ENCODE measurements at regions not wholly inside any gene's neighbourhood (a gene's known extent, or its start where the extent isn't known, plus 50 kb on each side); places are given as distances from the start of the nearest gene placed in this dataset.
"Not testable (repeated sequence)": the region's sequence is repeated elsewhere in the genome, so short reads cannot be mapped to it uniquely, and the experiment has no call there.

DNA sequence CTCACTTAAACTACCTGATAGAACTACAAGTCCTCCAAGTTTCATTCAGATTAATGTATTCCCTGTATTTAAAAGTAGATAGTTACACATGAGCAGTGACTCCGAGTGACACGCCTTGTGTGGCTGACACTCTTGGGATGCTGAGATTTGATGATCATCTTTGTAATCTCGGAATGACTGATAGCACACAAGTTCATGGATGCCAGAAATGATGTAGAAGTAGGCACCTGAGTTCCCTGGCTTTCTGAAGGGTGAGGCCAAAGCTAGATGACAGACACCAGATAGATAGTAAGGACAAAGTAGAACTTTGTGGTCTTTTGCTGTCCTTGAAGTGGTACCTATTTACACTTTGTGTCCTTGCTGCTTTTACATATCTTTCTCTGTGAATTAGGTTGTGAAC is 491.2 kb downstream of the PCNX1 start:
- intact Hi-C loops (cut with DNase I) = no loop called here
- no peak for DNase-seq (ENCODE audit: low spot score)
- ATAC-seq = no peak

DNA sequence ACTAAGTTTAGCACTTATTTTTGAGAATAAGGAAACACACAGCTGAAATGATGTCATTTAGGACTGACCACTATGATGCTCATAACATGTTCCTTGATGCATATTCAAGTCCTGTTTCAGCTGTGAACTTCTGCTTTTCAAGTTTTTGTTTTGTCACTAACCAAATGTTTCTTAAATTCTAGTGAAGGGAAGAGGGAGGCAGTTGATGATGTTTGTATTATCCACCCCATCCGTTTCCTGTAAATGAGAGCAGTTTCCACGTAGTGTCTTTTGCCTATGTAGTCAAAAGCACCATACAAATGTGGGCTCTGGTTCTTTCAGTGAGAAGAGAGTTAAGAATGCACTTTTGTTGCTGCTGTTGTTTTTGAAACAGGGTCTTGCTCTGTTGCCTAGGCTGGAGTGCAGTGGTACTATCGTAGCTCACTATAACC is 491.8 kb downstream of the PCNX1 start:
- DNase-seq (ENCODE audit: low spot score) = no peak
- intact Hi-C loops (cut with DNase I) = no loop called here
- peak; percentile 71 for ATAC-seq

GRCh38 chr14:71400871-71401321 is 493.6 kb downstream of the PCNX1 start:
- intact Hi-C loops (cut with DNase I) = no loop called here
- peak; percentile 46 for ATAC-seq
- DNase-seq (ENCODE audit: low spot score) = no peak

DNA sequence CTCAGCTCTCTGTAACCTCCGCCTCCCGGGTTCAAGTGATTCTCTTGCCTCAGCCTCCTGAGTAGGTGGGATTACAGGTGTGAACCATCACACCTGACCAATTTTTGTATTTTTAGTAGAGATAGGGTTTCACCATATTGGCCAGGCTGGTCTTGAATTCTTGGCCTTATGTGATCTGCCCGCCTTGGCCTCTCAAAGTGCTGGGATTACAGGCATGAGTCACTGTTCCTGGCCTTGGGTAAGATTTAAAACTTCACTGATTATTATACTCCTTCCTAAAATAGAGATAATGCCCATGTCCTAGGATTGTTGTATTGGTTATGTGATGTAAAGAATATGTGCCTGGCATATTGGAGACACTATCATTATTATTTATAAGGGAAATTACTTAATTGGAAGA is 495.2 kb downstream of the PCNX1 start:
- DNase-seq (ENCODE audit: low spot score); intact Hi-C loops (cut with DNase I); ATAC-seq: not testable (repeated sequence)

- intact Hi-C loops (cut with DNase I) = no loop called here
- ATAC-seq (no peak), DNase-seq (ENCODE audit: low spot score) (no peak)
Measured at GRCh38 chr14:71403656-71404055, 496.4 kb downstream of the PCNX1 start.

DNA sequence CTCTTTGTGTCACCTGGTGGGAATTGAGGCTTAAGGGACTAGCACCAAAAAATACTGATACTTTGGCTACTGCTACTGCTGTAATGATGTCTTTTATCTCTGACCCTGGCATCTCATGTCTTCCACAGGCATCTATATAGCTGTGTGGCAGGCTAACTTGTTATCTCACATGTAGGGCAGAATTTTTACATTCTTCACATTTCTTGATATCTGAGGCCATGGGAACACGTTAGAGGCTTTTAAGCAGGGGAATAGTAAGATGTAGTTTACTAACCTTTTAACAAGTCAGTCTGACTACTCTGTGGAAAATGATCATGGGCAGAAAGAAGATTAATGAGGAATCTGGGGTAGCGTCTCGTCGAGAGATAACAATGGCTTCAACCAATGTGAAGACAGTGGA is 498.4 kb downstream of the PCNX1 start:
- ATAC-seq (no peak), DNase-seq (ENCODE audit: low spot score) (no peak)
- intact Hi-C loops (cut with DNase I) = no loop called here

GRCh38 chr14:71408362-71409030 is 501.2 kb downstream of the PCNX1 start:
- intact Hi-C loops (cut with DNase I) = no loop called here
- ATAC-seq (peak; percentile 60), DNase-seq (ENCODE audit: low spot score) (no peak)

DNA sequence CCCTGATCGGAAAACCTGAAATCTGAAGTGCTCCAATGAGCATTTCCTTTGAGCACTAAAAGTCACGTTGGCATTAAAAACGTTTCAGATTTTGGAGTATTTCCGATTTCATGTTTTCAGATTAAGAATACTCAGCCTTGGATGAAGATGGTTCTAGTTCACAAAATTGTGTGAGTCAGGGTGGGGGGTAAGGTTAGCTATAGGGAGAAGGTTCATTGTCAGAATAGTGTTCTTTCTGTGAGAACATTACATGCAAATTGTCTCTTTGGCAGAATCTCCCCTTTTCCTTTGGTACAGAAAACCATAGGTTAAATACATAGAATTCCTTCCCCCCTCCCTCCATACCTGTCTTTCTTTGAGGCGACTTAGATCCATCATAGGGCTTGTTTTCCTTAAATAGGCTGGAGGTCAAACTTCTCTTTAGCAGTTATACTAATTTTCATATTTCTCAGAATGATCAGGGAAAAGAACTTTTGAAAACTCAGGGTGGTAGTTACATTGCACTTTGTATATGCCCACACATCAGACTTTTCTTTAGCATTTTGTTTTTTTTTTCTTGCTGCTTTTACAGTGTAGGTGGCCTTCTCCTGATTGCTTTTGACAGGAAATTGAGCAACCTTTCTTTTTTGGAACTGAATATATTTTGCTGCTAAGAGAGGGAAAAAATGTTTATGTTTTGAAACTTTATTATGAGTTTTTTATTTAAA is 503.5 kb downstream of the PCNX1 start:
- ATAC-seq = no peak
- no peak for DNase-seq (ENCODE audit: low spot score)
- intact Hi-C loops (cut with DNase I) = no loop called here

GRCh38 chr14:71411285-71411595 is 504.0 kb downstream of the PCNX1 start:
- intact Hi-C loops (cut with DNase I) = no loop called here
- ATAC-seq = no peak
- no peak for DNase-seq (ENCODE audit: low spot score)

- intact Hi-C loops (cut with DNase I) = no loop called here
- no peak for ATAC-seq
- no peak for DNase-seq (ENCODE audit: low spot score)
Measured at GRCh38 chr14:71411738-71412137, 504.5 kb downstream of the PCNX1 start.

DNA sequence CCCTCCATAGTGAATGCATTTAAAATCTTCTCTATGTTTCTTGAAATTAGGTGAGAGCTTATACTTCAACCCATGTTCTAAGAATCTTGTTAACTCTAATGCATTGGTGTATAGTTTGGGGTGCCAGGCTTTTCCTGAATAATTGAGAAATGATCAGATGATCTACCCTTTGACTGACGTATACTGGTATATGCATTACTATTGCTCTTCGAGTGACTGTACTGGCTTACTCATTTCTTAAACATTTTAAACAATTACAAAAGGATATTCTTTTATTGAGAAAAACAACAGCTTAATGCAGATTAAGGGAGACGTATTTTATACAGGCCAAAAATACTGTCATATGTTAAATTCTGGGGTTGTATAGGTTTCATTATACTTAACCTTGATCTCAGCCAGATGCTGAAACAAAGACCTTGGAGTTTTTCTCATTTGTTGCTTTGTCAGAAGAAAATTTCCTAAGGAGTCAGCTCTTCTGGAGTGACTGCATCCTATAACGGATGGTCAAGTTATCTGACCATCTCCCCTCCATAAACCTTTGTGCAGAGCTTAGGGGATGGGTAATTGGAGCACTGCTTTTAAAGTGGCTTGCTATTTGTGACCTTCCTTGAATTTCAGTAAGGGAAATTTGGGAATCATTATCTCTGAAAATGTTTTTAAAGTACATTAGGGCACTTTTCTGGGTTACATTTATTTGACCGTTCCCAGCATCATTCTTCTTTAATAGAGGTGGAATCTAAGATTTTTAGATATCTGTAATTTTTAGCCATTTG is 507.6 kb downstream of the PCNX1 start:
- DNase-seq (ENCODE audit: low spot score) (no peak), ATAC-seq (no peak)
- intact Hi-C loops (cut with DNase I) = no loop called here

- intact Hi-C loops (cut with DNase I) = no loop called here
- peak; percentile 88 for ATAC-seq
Measured at GRCh38 chr14:71415404-71415690, 508.1 kb downstream of the PCNX1 start.

DNA sequence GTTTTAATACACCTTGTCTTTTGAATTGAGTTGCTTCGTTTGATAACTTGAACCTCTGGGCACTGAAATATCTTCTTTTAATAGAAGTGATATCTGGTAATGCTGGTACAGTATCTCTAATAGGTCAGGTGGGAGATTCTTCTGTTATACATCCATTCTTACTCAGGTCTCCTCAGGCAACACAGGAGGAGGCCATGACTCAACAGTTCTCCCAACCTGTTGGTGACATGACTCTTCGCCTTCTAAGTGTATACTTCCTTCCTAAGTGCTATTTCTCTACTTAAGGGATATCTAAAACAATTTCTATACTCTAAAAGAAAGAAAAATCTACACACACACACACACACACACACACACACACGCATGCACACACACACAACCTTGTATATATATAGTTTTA is 509.1 kb downstream of the PCNX1 start:
- DNase-seq (ENCODE audit: low spot score) (no peak), ATAC-seq (no peak)
- intact Hi-C loops (cut with DNase I) = no loop called here

More at GRCh38 chr14:71415404-71415690, 508.1 kb downstream of the PCNX1 start:
- no peak for DNase-seq (ENCODE audit: low spot score)

GRCh38 chr14:71418532-71419245 is 511.4 kb downstream of the PCNX1 start:
- DNase-seq (ENCODE audit: low spot score) (no peak), ATAC-seq (no peak)
- intact Hi-C loops (cut with DNase I) = no loop called here

GRCh38 chr14:71423481-71423880 is 508.7 kb upstream of the RGS6 start:
- DNase-seq (ENCODE audit: low spot score) (no peak), ATAC-seq (no peak)
- intact Hi-C loops (cut with DNase I) = no loop called here

- intact Hi-C loops (cut with DNase I) = no loop called here
- ATAC-seq (no peak), DNase-seq (ENCODE audit: low spot score) (no peak)
Measured at GRCh38 chr14:71424941-71425340, 507.3 kb upstream of the RGS6 start.

DNA sequence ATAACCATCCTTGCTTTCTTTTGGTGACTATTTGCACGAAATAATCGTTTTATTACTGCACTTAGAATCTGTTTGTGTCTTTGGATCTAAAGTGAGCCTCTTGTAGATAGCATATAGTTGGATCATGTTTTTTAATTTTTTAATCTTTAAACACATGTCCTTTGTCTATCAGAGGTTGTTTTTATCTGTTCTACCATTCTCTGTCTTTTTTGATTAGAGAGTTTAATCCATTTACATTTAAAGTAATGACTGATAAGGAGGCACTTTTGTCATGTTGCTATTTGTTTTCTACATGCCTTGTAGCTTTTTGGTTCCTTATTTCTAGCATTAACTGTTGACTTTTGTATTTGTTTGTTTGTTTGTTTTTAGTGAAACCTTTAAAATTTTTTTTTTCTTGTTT is 506.2 kb upstream of the RGS6 start:
- intact Hi-C loops (cut with DNase I) = no loop called here
- DNase-seq (ENCODE audit: low spot score) (no peak), ATAC-seq (no peak)

DNA sequence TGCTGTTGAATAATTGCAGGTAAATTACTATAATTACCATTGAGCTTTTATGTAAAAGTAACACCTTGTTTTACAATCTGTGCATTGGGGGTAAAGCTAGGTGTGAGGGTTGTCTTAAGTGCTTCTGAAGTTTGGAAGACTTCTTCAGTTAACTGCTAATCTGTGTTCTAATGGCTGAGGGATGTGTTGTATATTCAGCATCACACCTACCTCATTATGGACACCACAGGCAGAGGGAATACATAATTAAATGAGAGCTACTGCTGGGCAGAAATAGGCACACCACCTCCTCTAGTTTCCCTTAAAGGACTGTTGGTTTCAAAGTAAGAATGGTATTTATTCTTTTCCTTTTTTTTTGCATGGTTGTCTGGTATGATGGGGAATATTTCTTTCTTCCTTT is 502.3 kb upstream of the RGS6 start:
- intact Hi-C loops (cut with DNase I) = no loop called here
- ATAC-seq = no peak
- no peak for DNase-seq (ENCODE audit: low spot score)

- DNase-seq (ENCODE audit: low spot score) (no peak), ATAC-seq (no peak)
- intact Hi-C loops (cut with DNase I) = no loop called here
Measured at GRCh38 chr14:71430321-71430677, 501.9 kb upstream of the RGS6 start.
